Endothelial cell of umbilical vein (primary cell): ENCODE measurements at regions not wholly inside any gene's neighbourhood (a gene's known extent, or its start where the extent isn't known, plus 50 kb on each side); places are given as distances from the start of the nearest gene placed in this dataset.

Experiments used
- BruUV-seq: library from RNA; stranded (reverse); fragments of 400-500 nt; replicated peaks from 2 replicates; lab custom pipeline; 2021; lab: Mats Ljungman, UMichigan
- CTCF ChIA-PET: fragments of 300-600, 350-600 bp; sonication (Branson Sonifier 250); formaldehyde crosslinking; loops from one replicate; lab custom pipeline; 2021; ENCODE audit warnings: antibody characterized with exemption, inconsistent platforms; lab: Charles Lee
- POLR2A ChIA-PET: fragments of 300-600, 350-600 bp; sonication (Branson Sonifier 250); formaldehyde crosslinking; loops from one replicate; lab custom pipeline; 2021; ENCODE audit warnings: antibody characterized with exemption, inconsistent platforms; lab: Charles Lee
- DNase-seq: peaks from one replicate; pipeline ENCODE4 v3.0.0-alpha.2; 2011; ENCODE audit warnings: low read depth, low spot score
- FAIRE-seq: peaks from 2 replicates; lab custom pipeline; 2011; peaks lifted over from hg19 to GRCh38; lab: Jason Lieb, UNC
- H2AFZ ChIP-seq: 2 replicates; pipeline ENCODE4 v1.6.0; 2012; ENCODE audit warnings: low read depth, low read length, control low read depth, inconsistent platforms
- H3K27ac ChIP-seq: 2 replicates; pipeline ENCODE4 v1.5.1; 2011; ENCODE audit warnings: low read depth, mild to moderate bottlenecking, control low read depth, low read length, moderate library complexity; ENCODE audit not compliant: insufficient read depth
- H3K27me3 ChIP-seq, 2 experiments: 2 replicates each; pipeline versions ENCODE4 v1.6.0 to v1.6.1; 2011; ENCODE audit warnings: low read length in 2 of 2, mixed read lengths in 1 of 2; ENCODE audit not compliant: control insufficient read depth in 2 of 2, insufficient read depth in 2 of 2
- H3K36me3 ChIP-seq, 2 experiments: 2 replicates in 1 of 2; 3 replicates in 1 of 2; pipeline ENCODE4 v1.5.1; 2011; ENCODE audit warnings: low read length in 2 of 2, mild to moderate bottlenecking in 1 of 2, moderate library complexity in 1 of 2; ENCODE audit not compliant: control insufficient read depth in 2 of 2, insufficient read depth in 2 of 2; ENCODE audit errors: extremely low read depth in 1 of 2
- H3K4me1 ChIP-seq: 3 replicates; pipeline ENCODE4 v1.5.1; 2011; ENCODE audit warnings: mild to moderate bottlenecking, low read length; ENCODE audit not compliant: control insufficient read depth, insufficient read depth; ENCODE audit errors: extremely low read depth
- H3K4me2 ChIP-seq: 2 replicates; pipeline ENCODE4 v1.6.1; 2011; ENCODE audit warnings: low read length, control low read depth, mixed read lengths; ENCODE audit not compliant: insufficient read depth
- H3K4me3 ChIP-seq, 3 experiments: fragments of 200-600 bp in 1 of 3; sonication (generic), shearing (Covaris generic) in 1 of 3; replicated peaks in 1 of 3; 2 replicates each; pipeline ENCODE4 v1.5.1; 2011 to 2016; ENCODE audit warnings: control low read depth in 3 of 3, low read length in 3 of 3, mild to moderate bottlenecking in 2 of 3, inconsistent platforms in 1 of 3, low read depth in 1 of 3, moderate library complexity in 1 of 3; ENCODE audit not compliant: insufficient read depth in 1 of 3
- H3K79me2 ChIP-seq: 2 replicates; pipeline ENCODE4 v1.6.0; 2012; ENCODE audit warnings: low read length, inconsistent platforms; ENCODE audit not compliant: control insufficient read depth, insufficient read depth
- H3K9ac ChIP-seq: replicated peaks from 2 replicates; pipeline ENCODE3; 2011; ENCODE audit warnings: low read length, control low read depth; ENCODE audit not compliant: insufficient read depth; ENCODE audit errors: extremely low read depth
- H3K9me1 ChIP-seq: replicated peaks from 3 replicates; pipeline ENCODE4 v1.6.0; 2011; ENCODE audit warnings: mild to moderate bottlenecking, low read length; ENCODE audit not compliant: control insufficient read depth, insufficient read depth; ENCODE audit errors: extremely low read depth
- H3K9me3 ChIP-seq: replicated peaks from 2 replicates; pipeline ENCODE4 v1.5.1; 2012; ENCODE audit warnings: low read length, inconsistent platforms; ENCODE audit not compliant: control insufficient read depth, insufficient read depth
- H4K20me1 ChIP-seq: replicated peaks from 2 replicates; pipeline ENCODE3; 2011; ENCODE audit warnings: mild to moderate bottlenecking, low read length; ENCODE audit not compliant: control insufficient read depth, insufficient read depth; ENCODE audit errors: extremely low read depth
- CTCF ChIP-seq, 2 donors: IDR thresholded peaks; 1 replicate in 1 of 2; 2 replicates in 1 of 2; pipeline ENCODE4 v1.5.1; 2011; ENCODE audit warnings: low read length in 2 of 2, mild to moderate bottlenecking in 2 of 2, moderate library complexity in 2 of 2, control low read depth in 1 of 2, inconsistent platforms in 1 of 2, low read depth in 1 of 2; ENCODE audit not compliant: insufficient read depth in 1 of 2; ENCODE audit errors: extremely low read depth in 1 of 2
- EZH2 ChIP-seq: IDR thresholded peaks from 2 replicates; pipeline ENCODE4 v1.6.1; 2012; ENCODE audit warnings: borderline replicate concordance, low read depth, mild to moderate bottlenecking, moderate library complexity, low read length, inconsistent platforms; ENCODE audit not compliant: severe bottlenecking
- FOS ChIP-seq: IDR thresholded peaks from 2 replicates; pipeline ENCODE4 v1.6.1; 2011; ENCODE audit warnings: mild to moderate bottlenecking, low read length, moderate library complexity, borderline replicate concordance; ENCODE audit not compliant: insufficient read depth
- GATA2 ChIP-seq: IDR thresholded peaks from 2 replicates; pipeline ENCODE4 v1.7.0; 2011; ENCODE audit warnings: low read depth, mild to moderate bottlenecking, moderate library complexity, mixed read lengths, low read length; ENCODE audit not compliant: insufficient read length, insufficient read depth
- JUN ChIP-seq: IDR thresholded peaks from 2 replicates; pipeline ENCODE4 v1.6.1; 2011; ENCODE audit warnings: borderline replicate concordance, low read depth; ENCODE audit not compliant: insufficient read length, insufficient read depth
- MAX ChIP-seq: IDR thresholded peaks from 2 replicates; pipeline ENCODE4 v1.6.1; 2011; ENCODE audit not compliant: insufficient read depth, insufficient read length
- MYC ChIP-seq: IDR thresholded peaks from one replicate; pipeline ENCODE4 v1.6.1; 2011; ENCODE audit warnings: mild to moderate bottlenecking, low read depth, low read length
- POLR2A ChIP-seq: IDR thresholded peaks from 2 replicates; pipeline ENCODE4 v1.6.1; 2012; ENCODE audit warnings: low read depth, mild to moderate bottlenecking, control low read depth, low read length
- POLR2AphosphoS5 ChIP-seq: IDR thresholded peaks from 2 replicates; pipeline ENCODE4 v1.6.1; 2012; ENCODE audit warnings: low read depth, mild to moderate bottlenecking, control low read depth, low read length, moderate library complexity; ENCODE audit not compliant: insufficient read depth
- dilution Hi-C: fragments of 300-500 bp; cut with MboI; formaldehyde crosslinking; loops from one replicate; pipeline ENCODE4 v1.15.0; 2019; ENCODE audit warnings: low sequenced_read_pairs; ENCODE audit not compliant: extremely low pct_ligation_motif_present
- intact Hi-C: fragments of 100-400 bp; cut with micrococcal nuclease; formaldehyde crosslinking; loops from one replicate; pipeline ENCODE4 v1.10.0; 2022

GRCh38 chr12:31230004-31230403 lies 95.9 kb downstream of the SINHCAF start:
- Histone ChIP-seq H2AFZ (no peak overlapping the region), H3K4me3 (no peak overlapping the region), H3K9ac (no peak overlapping the region), H3K79me2 (no peaks in the 10 kb centered on the region), H3K27me3 (peaks cover 4 to 8% of the 10 kb centered on the region in 2 experiments), H4K20me1 (no peaks in the 10 kb centered on the region), H3K9me3 (no peaks in the 10 kb centered on the region), H3K36me3 (no peaks in the 10 kb centered on the region), H3K4me2 (no peak overlapping the region), H3K4me1 (no peaks in the 10 kb centered on the region), H3K27ac (no peak overlapping the region), H3K9me1 (no peaks in the 10 kb centered on the region)
- POLR2A ChIA-PET, result no interaction called here
- CTCF ChIA-PET, result interaction anchor here (1.2 to 1.8 kb wide), 3 partner anchors 8 to 12 kb away, joined by 3 to 5 read pairs (median 3); no protein-coding TSS in a partner anchor
- FAIRE-seq (no peak), DNase-seq (no peak)
- intact Hi-C loops, result no loop called here
- dilution Hi-C loops, result loop anchor here (25.0 kb wide), 1 partner anchor 393 kb away; no protein-coding TSS in a partner anchor
- no peak for TF ChIP-seq JUN
- no peak for TF ChIP-seq GATA2
- TF ChIP-seq MAX, result no peak
- TF ChIP-seq EZH2, result no peak
- TF ChIP-seq FOS, result no peak
- no peak for TF ChIP-seq CTCF (IDR thresholded peaks at IDR 0.05; ENCODE audit: extremely low read depth in 1 of 2, insufficient read depth in 1 of 2, low read depth in 1 of 2, low read length in 2 of 2)
- no peak for TF ChIP-seq POLR2A
- TF ChIP-seq MYC, result no peak
- no peak for TF ChIP-seq POLR2AphosphoS5
- no TSS peak for BruUV-seq
